Stimulated activated CD4-positive, alpha-beta T cell treated with anti-CD3 and anti-CD28 coated beads, Interleukin-15, amount 100 ng/mL, for 24 hours (primary cell): ENCODE measurements at regions not wholly inside any gene's neighbourhood (a gene's known extent, or its start where the extent isn't known, plus 50 kb on each side); places are given as distances from the start of the nearest gene placed in this dataset.

Experiments used
- DNase-seq: peaks from one replicate; pipeline ENCODE4 v3.0.0-alpha.2; 2020

GRCh38 chr2:15766911-15767597 is 173.3 kb upstream of the MYCN start:
- DNase-seq: no peak

GRCh38 chr2:15767679-15768078 is 172.7 kb upstream of the MYCN start:
- no peak for DNase-seq

- DNase-seq: no peak
Observed at GRCh38 chr2:15768142-15768541, 172.2 kb upstream of the MYCN start.

- DNase-seq: no peak
Observed at GRCh38 chr2:15768615-15769014, 171.7 kb upstream of the MYCN start.

- DNase-seq: no peak
Observed at GRCh38 chr2:15769235-15769634, 171.1 kb upstream of the MYCN start.

GRCh38 chr2:15769676-15770547 is 170.4 kb upstream of the MYCN start:
- DNase-seq: no peak

GRCh38 chr2:15770606-15771005 is 169.7 kb upstream of the MYCN start:
- no peak for DNase-seq

- DNase-seq: no peak
Observed at GRCh38 chr2:15771124-15771523, 169.2 kb upstream of the MYCN start.

- DNase-seq: no peak
Observed at GRCh38 chr2:15772086-15772595, 168.2 kb upstream of the MYCN start.

GRCh38 chr2:15772681-15773080 is 167.7 kb upstream of the MYCN start:
- DNase-seq: no peak

GRCh38 chr2:15773204-15773603 is 167.1 kb upstream of the MYCN start:
- DNase-seq: no peak

- no peak for DNase-seq
Observed at GRCh38 chr2:15773846-15774245, 166.5 kb upstream of the MYCN start.

GRCh38 chr2:15775753-15776628 is 164.4 kb upstream of the MYCN start:
- DNase-seq: no peak

- no peak for DNase-seq
Observed at GRCh38 chr2:15776629-15776919, 163.8 kb upstream of the MYCN start.

- no peak for DNase-seq
Observed at GRCh38 chr2:15776992-15777702, 163.2 kb upstream of the MYCN start.

GRCh38 chr2:15777795-15778371 is 162.5 kb upstream of the MYCN start:
- DNase-seq: no peak

GRCh38 chr2:15778529-15779219 is 161.7 kb upstream of the MYCN start:
- DNase-seq: no peak

GRCh38 chr2:15779381-15780041 is 160.8 kb upstream of the MYCN start:
- no peak for DNase-seq

- no peak for DNase-seq
Observed at GRCh38 chr2:15780234-15780633, 160.1 kb upstream of the MYCN start.

- DNase-seq: no peak
Observed at GRCh38 chr2:15780912-15781574, 159.3 kb upstream of the MYCN start.
